ENCODE measurements at regions not wholly inside any gene's neighbourhood (a gene's known extent, or its start where the extent isn't known, plus 50 kb on each side); places are given as distances from the start of the nearest gene placed in this dataset.

- no peak overlapping the region for H3K4me3 ChIP-seq (ENCODE audit: low read length)
- DNase-seq (ENCODE audit: low read depth) = no peak
- TF ChIP-seq CTCF (conservative IDR thresholded peaks at IDR 0.05; ENCODE audit: low read depth, low read length) = no peak
Observed at GRCh38 chrX:85591536-85591935, 212.1 kb upstream of the POF1B start.

GRCh38 chrX:85590638-85591037 lies 211.2 kb upstream of the POF1B start:
- no peak for TF ChIP-seq CTCF (conservative IDR thresholded peaks at IDR 0.05; ENCODE audit: low read depth, low read length)
- no peak for DNase-seq (ENCODE audit: low read depth)
- no peak overlapping the region for H3K4me3 ChIP-seq (ENCODE audit: low read length)

- no peak for DNase-seq (ENCODE audit: low read depth)
- TF ChIP-seq CTCF (conservative IDR thresholded peaks at IDR 0.05; ENCODE audit: low read depth, low read length) = no peak
- no peak overlapping the region for H3K4me3 ChIP-seq (ENCODE audit: low read length)
Observed at GRCh38 chrX:85573801-85574200, 194.3 kb upstream of the POF1B start.

GRCh38 chrX:85570496-85570895 lies 191.0 kb upstream of the POF1B start:
- H3K4me3 ChIP-seq (ENCODE audit: low read length) = no peak overlapping the region
- TF ChIP-seq CTCF (conservative IDR thresholded peaks at IDR 0.05; ENCODE audit: low read depth, low read length) = no peak
- no peak for DNase-seq (ENCODE audit: low read depth)

GRCh38 chrX:85569686-85570085 lies 190.2 kb upstream of the POF1B start:
- TF ChIP-seq CTCF (conservative IDR thresholded peaks at IDR 0.05; ENCODE audit: low read depth, low read length) = no peak
- DNase-seq (ENCODE audit: low read depth) = no peak
- no peak overlapping the region for H3K4me3 ChIP-seq (ENCODE audit: low read length)

GRCh38 chrX:85569096-85569495 lies 189.6 kb upstream of the POF1B start:
- DNase-seq (ENCODE audit: low read depth) = no peak
- no peak for TF ChIP-seq CTCF (conservative IDR thresholded peaks at IDR 0.05; ENCODE audit: low read depth, low read length)
- no peak overlapping the region for H3K4me3 ChIP-seq (ENCODE audit: low read length)

- no peak overlapping the region for H3K4me3 ChIP-seq (ENCODE audit: low read length)
- TF ChIP-seq CTCF (conservative IDR thresholded peaks at IDR 0.05; ENCODE audit: low read depth, low read length) = no peak
- DNase-seq (ENCODE audit: low read depth) = no peak
Observed at GRCh38 chrX:85561231-85561630, 181.8 kb upstream of the POF1B start.
